GM21367 (cell line): ENCODE measurements at regions not wholly inside any gene's neighbourhood (a gene's known extent, or its start where the extent isn't known, plus 50 kb on each side); places are given as distances from the start of the nearest gene placed in this dataset.
"Not testable (repeated sequence)": the region's sequence is repeated elsewhere in the genome, so short reads cannot be mapped to it uniquely, and the experiment has no call there.

Experiments
- ATAC-seq: cut with Tn5 transposase; IDR thresholded peaks from one replicate; pipeline ENCODE4 v1.9.1; 2021; ENCODE audit not compliant: unreplicated experiment

DNA sequence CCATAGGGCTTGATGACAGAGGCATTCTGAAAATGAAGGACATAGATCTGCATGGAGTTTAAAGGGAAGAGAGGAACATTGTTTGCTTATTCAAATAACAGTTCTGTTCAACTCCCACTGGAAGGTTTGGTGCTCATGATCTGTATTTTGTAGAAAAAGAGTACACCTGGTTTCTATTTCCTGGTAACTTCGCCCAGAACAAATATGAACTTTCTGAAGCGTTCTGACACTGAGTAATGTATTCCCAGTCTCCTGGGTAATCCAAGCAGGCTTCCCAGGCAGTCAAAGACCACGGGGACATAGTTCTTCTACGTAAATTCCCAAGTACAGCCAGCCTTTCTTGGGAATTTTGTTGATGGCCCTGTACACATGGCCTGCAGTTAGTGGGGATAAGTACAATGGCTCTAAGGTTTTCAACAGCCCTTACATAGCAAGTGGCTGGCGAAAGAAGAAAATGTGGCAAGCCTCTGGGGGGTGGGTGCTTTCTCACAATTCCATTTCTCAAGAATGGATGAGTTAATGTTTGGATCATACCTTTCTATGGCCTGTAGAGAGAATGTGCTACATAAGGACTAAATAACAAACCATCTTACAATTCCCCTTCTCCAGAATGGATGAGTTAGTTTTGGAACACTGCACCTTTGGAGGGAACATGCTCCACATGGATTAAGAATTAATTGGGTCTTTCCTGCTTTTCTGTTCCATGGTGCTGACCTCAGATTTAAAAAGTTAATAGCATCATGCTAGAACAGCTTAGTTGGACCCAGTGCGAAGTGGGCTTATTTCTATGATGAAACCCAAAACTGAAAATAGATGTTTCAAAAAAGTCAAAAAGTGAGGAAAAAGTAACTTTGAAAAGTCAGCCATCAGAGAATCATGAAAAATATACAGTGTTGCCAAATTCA lies 52.7 kb downstream of the COL6A6 start:
- ATAC-seq, result no peak

DNA sequence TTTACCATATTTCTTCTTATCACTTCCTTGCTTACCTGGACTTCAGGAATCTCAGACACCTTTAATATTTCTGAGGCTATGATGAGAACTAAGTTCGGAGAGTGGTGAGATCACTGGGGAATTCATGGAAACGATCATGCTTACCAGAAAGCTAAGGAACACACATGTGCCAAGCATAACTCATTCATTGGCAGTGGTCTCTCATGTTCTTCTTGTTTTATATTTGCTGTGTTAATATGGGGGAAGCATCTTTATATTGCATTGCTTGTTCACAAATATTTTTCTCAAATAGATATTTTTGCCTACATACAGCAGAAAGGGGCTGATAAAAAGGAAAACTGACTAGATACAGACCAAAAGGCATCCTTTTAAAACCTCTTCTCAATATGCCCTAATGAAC lies 55.8 kb downstream of the COL6A6 start:
- no peak for ATAC-seq

DNA sequence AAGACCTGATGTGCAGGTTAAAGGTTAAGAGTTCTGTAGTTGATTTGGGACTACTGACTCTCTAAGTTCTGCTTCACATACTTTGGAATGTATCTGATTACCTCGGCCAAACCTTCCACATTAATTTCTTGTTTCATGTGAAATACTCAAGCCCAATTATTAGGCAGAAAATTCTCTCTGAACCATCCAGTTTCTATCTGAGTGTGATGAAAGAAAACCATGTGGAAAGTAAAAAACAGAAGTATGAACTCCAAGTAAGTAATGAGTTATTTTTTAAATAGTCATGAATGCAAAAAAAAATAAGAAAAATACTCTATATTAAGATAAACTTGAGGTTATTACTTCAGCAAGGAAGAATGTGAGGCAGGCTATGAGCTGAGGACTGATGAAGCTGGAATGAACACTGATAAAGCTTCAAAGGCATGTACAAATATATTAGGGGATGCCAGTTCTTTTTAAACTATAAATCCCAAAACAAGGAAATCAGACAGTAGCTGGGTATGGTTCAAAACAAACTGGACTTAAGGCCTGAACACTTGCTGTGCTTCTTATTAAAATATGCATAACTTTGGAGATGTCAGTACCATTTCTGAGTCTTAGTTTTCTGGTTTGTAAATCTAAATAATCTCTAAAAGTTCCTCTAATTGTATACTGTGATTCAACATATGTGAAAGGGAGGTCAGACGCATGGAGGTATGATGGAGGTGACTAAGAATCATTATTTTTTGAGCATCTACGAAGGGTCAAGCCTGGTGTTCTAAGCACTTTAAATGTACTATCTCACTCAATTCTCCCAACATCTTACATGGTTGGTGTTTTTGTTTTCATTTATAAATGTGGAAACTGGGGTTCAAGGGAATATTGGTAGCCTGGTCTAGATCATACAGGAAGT lies 59.6 kb downstream of the COL6A6 start:
- no peak for ATAC-seq

DNA sequence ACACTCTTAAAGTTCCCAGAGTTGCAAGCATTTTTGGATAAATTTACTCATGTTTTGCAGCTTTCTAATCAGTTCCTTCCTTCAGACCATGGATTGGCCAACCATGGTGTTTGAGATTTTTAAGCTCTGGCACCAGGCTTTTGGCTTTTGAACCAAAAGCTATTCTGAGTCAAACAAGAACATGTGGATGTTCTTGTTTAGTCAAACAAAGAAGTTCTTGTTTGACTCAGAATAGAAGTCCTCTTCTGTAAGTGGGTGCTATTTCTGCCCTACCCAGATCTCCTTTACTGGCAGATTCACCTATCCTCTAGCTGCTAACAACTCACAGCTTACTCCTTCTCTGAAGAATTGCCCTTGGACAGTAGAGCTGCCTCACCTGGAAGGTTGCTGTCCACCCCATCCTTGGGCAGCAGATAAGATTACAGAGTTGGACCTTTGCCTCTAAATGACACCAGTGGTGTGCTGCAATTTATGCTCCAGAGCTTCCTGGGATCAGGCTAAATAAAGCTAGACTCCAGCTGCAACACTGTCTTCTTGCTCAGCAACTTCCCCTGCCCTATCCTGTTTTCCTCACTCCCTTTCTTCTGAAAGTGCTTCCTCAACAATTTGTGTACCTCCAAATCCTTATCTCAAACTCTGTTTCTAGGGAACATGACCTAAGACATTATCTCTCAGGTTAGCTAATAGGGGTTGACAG lies 65.6 kb downstream of the COL6A6 start:
- peak; percentile 65 for ATAC-seq

DNA sequence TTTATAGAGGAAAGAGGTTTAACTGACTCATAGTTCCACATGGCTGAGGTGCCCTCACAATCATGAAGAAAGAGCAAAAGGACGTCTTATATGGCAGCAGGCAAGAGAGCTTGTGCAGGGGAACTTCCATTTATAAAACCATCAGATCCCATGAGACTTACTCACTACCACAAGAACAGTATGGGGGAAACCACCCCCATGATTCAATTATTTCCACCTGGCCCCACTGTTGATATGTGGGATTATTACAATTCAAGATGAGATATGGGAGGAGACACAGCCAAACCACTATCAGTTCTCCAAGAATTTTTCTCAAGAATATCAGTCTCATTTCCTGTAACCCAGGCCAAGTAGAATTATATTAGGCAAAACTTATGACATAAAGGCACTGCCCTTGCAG lies 77.8 kb downstream of the COL6A6 start:
- ATAC-seq, result not testable (repeated sequence)

DNA sequence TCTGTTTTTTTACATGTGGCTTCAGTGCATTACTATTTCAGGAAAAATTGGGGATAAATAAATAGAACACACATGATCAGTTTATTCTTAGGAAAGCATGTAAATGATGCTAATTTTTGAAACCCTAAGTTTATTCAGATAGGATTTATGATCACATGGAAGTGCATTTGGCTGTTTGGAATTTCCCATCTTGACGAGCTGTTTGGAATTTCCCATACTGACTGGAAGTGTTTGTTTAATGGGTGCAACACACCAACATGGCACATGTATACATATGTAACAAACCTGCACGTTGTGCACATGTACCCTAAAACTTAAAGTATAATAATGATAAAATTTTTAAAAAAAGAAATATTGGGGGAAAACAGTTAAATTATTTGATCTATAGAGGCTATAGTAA lies 79.5 kb downstream of the COL6A6 start:
- no peak for ATAC-seq

DNA sequence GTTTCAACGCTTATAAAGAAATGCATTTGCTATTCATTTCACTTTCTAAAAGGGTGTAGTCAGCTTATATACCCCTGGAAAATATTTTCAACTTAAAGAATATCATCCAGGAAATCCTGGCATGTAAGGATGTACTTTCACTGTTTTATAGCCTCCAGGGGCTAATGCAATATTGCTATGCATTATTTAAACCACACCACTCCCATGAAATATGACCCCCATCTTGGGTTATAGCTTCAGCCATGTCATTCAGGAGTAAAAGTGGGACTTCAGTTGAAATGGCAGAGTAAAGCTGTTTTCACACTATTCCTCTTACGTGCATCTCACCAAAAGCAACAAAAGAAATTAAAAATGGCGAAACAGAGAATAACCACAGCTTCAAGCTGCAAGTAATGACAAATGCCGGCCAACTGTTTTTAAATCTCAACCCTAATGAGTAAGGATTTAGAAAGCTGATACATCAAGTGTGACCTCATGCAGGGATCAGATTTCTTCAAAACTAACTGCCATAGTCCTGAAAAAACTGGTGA lies 84.5 kb downstream of the COL6A6 start:
- ATAC-seq, result no peak

DNA sequence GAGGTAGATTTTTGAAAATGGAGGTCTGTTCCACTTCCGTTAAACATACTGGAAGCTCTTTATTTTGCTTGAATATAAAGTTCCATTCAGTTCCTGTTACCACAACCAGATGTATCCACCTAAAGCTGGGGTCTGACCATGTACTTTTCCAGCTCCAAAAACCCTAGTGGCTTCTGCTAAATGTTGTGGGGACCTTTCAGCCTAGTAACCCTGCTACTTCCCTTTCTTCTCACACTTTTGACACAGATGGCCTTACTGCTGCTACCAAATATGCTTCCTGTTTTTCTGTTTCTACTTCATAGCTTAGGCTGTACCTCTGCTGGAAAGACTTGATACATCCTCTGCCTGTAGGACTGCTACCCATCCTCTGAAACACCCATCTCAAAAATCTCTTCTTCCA lies 87.8 kb downstream of the COL6A6 start:
- no peak for ATAC-seq

DNA sequence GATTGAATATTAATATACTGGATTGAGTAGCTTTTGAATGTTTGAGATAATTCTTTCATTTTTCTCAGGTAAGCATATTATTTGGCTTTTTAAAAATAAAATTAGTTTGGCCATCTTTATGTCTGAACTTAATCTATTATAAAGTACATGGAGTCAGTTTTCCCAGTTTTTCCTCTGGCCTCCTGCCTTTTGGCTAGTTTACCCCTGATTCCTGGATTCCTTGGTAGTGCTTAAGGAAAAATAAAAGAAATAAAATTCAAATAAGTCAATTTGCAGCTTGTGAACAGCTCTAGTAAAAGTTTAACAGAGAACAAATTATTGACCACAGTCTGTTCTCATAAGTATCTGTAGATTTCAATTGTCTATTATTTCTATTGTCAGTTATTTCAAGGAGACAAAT lies 89.4 kb downstream of the COL6A6 start:
- ATAC-seq, result no peak

DNA sequence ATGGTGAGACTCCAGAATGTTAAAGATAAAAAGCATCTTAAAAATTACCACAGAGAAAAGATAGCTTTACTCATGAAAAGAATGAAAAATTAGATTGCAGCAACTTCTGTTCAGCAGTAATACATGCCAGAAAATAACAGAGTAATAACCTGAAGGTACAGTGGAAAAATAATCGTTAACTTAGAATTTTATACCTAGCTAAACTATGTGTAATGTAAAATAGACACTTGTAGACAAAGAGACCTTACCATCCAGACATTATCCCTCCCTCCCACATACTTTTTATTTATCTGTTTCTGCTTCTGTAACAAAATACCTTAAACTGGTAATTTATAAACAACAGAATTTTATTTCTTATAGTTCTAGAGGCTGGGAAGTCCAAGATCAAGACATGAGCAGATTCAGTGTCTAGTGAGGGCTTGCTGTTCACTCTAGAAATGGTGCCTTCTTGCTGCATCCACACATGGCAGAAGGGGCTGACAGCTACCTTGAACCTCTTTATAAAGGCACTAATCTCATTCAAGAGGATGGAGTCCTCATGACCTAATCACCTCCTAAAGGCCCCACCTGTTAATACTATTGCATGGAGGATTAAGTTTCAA lies 90.7 kb downstream of the COL6A6 start:
- no peak for ATAC-seq

DNA sequence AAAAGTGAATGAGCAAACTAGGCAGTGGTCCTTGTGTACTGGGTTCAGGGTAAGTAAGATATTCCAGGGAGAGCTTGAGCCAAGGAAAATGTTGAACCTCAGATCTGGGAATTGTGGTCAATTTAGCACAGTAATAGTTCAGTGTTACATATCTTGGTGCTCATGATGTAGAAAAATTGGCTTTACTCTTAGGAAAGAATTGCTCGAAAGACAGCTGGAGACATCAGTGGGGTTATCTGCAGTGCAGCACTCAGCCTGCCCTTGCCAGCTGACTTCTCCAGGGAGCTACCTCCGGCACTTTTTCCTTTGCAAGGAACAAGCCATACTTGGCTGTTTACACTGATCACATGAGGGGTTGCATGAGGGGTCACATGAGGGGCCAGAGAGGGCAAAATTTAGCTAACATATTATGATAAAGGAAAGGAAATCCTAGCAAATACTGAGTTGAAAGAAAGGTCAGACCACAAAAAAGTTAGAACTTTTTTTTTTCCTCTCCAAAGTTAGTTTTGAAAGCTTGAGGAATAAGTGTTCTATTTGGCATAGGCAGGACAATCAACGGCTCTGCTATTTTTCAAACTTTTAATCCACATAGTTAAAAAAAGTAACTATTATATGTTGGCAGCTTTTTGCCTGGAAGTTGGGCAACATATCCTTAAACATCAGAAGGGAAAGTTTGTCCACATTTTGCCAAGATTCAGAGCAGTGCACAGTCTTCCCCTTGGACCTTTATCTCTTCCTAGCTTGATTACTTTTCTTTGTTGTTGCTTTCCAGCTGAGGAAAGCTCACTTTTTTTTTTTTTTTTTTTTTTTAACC lies 92.4 kb downstream of the COL6A6 start:
- ATAC-seq, result no peak

DNA sequence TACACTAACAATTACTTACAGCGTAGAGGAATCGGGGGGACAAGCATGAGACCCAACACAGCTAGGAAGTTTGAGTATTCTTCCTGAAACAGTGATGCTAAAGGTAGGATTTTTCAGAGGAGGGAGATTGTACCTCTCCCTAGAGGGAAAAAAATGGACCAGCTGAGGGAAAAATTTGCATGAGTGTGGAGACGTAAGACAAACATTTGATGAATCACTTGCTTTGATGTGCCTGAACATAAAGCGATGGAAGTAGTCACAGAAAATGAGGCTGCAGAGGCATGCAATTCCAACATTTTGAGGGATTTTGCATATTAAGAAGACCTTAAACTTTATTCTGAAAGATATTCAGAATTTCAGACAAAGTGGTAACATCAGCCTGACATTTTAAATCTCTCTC lies 102.2 kb downstream of the COL6A6 start:
- ATAC-seq, result no peak

DNA sequence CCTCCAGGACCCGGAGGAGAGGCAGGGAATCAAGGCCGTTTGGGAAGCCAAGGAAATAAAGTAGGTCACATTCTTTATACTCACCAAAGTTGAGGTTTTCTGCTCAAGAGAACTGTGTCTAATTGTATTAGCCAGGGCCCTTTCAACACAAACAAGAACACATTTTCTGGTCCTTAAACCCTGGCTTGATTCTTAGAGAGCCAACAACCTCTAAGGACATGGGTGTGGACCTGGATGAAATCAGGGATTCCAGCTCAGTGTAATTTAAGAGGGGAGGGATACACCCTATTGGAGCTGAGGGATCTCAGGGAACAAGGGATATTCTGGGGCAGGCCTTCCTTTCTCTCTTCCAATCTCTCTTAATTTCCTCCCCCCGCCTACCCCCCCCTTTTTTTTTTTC lies 104.8 kb downstream of the COL6A6 start:
- ATAC-seq, result no peak

DNA sequence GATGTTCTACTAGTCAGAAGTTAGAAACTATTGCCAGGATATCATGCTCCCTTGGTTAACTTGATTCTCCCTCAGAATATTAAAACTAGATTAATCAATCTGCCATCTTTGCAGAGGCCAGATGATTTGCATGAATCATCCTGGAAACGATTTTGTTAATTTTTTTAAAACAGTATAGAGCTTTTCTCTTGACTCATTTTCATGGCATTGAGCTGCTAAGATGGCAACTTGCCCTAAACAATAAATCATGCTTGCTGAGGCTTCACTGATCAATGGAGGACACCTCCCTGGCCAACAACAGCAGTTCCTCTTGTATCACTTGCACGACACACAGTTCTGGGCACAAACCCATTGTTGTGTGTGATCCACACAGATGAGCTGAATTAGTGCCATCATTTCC lies 109.1 kb downstream of the COL6A6 start:
- no peak for ATAC-seq

DNA sequence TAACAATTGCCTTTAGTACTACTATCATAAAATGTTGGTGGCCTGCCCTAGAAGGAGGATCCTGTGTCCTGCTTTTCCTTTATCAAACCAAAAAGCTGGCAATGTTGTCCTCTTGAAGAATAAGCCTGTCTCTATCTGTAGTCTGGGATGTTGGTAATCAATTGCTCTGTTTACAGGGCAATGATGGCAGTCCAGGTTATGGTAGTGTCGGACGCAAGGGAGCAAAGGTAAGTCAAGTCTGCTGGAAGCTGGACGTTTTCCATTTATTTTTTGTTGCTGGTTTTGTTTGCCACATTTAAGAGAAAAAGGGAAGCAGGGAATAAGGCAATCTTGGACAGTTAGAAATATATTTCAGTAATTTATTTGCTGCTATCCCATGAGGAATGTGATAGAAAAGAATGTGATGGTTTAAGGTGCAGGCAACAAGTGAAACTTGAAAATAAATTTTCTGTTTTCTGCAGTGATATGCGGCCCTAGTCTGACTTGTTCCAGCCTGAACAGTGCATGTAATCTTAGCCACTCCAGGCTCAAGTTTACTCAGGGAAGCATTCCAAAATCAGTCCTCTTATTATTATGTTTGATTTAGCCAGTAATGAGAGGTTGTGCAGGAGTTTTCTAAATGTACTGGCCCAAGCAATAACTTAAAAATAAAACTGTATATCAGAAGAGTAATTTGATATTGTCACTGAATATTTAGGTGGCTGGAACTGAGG lies 110.3 kb downstream of the COL6A6 start:
- no peak for ATAC-seq

DNA sequence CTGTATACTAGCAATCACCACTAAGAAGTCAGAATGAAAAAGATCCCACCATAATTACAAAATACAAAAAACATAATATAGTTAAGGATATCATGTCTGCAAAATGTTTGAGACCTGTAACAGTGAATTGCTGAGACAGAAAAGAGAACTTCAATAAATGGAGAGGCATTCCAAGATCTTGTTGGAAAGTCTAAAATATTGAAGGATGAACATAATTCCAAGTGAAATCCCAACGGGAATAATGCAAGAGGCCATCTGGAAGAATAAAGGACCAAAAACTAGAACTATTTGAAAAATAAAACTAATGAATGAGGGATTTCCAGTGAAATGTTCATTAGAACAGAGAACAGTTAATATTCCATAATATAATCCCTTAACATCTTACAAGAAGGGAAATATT lies 110.9 kb downstream of the COL6A6 start:
- ATAC-seq, result no peak
